GM19455 (cell line): ENCODE measurements at regions not wholly inside any gene's neighbourhood (a gene's known extent, or its start where the extent isn't known, plus 50 kb on each side); places are given as distances from the start of the nearest gene placed in this dataset.

Experiments
- ATAC-seq: cut with Tn5 transposase; IDR thresholded peaks from one replicate; pipeline ENCODE4 v1.9.1; 2021; ENCODE audit not compliant: unreplicated experiment

DNA sequence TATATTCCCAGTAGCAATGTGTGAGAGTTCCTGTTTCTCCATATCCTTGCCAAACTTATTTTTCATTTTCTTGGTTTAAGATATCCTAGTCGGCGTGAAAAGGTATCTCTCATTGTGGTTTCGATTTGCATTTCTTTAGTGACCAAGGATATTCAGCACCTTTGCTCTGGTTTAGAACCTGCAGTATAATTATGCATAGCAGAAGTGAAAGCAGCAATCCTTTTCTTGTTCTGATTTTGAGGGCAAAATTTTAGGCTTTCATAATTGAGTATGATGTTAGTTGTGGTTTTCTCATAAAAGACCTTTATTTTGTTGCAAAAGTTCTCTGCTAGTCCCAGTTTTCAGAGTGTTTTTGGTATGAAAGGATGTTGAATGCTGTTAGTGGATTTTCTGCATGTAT, 491.0 kb downstream of the FGF9 start:
- no peak for ATAC-seq

DNA sequence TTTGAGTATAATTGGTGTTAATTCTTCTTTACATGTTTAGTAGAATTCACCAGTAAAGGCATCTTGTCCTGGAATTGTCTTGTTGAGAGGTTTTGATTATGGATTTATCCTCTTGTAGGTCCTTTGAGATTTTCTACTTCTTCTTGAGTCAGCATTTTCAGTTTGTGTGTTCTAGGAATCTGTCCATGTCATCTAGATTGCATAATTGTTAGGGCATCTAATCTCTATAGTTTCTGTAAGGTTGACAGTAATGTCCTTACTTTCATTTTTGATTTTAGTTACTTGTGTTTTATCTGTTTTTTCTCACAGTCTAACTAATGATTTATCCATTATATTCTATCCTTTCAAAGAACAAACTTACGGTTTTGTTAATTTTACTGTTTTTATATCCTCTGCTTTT, 492.0 kb downstream of the FGF9 start:
- ATAC-seq, result no peak

DNA sequence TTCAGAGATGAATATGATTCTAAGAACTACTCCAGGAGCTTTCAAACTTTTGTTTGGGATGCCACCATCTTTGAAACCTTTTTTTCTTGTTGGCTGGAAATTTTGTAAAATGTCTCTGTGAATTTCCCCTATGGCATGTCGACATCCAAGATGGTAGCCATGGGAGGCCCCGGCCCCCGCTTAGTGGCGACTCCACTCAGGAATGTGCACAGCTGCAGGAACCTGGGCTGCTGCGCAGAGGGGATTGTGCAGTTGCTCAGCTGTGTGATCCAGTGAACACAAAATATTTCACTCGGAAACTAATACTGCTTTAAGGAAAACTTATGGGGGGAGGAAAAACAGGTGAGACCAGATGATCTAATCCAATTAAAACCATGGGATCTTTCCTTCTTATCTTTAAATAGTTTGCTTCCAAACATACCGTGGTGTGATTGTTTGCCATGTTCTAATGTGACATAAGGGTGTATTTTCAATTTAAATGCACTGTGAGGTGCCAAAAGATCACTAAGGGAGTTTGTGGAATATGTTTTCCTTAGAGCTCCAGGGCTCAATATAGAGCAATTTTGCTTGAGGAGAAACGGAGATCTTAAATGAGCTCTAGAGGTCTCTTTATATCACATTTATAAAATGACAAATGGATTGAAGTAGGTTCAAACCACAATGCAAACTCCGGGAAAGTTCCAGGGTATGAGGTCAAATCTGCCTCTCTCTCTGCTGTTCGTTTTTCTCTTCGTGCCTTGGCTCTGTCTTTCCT, 497.7 kb downstream of the FGF9 start:
- ATAC-seq, result no peak

DNA sequence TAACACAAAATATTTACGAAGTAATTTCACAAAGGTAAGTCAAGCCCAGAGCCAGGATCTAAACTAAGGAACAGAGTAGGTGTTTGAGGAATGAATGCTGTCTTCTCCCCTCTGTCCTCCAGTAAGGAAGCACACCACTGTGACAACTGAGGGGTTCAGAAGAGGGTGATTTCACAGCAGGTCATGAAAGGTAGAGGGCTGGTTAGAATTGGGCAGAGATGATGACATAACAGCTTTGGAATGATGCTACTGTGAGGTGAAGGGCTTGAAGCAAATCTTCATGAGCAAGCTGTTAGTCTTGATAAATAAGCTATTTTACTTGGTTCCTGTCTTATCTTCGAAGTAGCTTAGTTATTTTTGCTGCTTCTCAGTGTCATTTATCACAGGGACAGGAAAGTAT, 498.6 kb downstream of the FGF9 start:
- no peak for ATAC-seq

DNA sequence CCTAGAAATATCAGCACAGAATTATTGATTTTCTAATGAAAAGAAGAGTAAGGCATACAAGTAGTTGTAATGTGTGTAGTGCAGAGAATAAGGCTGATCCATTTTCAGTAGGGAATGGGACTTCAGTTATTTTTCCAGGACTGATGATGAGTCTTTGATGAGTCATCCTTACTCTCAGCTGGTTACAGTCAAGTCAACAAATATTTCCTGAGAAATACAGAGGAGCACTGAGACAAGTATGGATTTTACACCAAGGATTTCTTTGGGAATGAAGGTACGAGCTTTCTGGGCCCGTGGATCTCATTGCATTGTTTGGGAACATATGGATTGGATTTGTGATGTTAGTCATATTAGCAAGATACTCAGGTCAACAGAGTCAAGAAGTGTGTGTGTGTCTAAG, 502.7 kb downstream of the FGF9 start:
- ATAC-seq, result no peak

DNA sequence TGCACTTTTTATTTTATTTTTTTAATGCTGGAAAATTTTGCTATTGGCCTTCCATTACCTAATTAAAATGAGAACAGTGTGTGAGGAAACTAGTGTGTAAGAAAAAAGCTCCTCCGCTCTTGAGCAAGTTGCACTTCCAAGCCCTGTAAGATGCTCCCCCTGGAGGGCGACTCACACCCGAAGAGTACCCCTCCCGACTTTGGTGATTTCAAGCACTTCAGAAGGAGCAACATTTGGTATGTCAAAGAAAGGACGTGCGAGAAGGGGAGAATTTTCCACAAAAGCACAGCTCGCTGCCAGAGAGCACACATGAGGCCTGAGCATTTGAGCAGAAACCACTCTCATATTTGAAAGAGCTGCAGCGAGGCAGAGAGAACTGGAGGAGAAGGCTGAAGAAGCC, 504.4 kb downstream of the FGF9 start:
- no peak for ATAC-seq

DNA sequence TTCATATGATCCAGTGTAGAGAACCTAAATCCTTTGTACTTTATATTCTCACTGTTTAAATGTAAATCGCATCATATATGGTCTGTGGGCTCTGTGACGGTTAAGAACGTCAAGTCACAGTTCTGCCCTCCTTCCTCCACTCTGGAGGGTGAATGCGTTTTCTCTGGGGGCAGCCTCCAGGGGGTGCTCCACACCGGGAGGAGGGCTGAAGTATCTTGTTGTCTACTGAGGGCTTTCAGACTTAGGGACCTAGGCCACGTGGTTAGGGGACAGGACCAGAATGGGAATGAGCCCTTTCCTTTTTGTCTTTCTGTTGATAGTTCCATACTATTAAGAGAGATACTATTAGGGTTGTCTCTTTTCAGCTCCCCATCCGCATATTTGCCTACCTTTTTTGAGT, 504.9 kb downstream of the FGF9 start:
- no peak for ATAC-seq

DNA sequence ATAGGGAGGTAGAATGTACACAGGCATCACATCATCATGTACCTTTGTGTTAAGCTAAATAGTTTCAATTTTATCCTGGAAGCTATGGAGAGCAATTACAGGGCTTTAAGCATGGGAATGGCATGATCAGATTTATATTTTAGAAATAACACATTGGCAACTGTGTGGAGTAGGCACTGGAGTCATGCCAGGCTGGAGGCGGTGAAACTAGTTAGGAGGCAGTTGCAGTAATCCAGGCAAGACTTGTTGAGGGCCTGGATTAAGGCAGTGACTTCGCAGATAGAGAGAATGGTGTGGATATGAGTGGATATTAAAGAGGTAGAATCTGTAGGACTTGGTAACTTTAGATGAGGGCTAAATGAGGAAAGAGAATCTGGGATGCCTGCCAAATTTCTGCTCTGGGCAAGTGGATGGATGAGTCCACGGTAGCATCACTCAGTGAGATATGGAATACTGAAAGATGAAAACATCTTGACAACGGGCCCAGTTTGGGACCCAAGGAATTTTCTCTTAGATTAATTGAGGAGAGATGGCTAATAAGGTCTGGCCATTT, 506.2 kb downstream of the FGF9 start:
- ATAC-seq, result no peak

DNA sequence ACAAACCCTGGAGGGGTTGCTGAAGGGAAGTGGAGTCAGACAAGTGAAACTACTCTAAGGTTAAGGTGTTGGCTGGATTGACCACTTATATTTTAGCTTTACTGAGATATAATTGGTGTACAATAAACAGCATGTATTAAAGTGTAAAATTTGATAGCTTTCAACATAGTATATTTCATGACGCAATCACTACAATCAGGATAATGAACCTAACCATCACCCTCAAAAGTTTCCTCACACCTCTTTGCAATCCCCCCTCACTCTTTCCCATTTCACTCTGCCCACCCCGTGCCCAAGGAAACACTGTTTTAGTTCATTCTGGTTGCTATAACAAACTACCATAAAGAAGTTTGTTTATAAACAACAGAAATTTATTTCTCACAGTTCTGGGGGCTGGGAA, 508.0 kb downstream of the FGF9 start:
- ATAC-seq, result no peak

DNA sequence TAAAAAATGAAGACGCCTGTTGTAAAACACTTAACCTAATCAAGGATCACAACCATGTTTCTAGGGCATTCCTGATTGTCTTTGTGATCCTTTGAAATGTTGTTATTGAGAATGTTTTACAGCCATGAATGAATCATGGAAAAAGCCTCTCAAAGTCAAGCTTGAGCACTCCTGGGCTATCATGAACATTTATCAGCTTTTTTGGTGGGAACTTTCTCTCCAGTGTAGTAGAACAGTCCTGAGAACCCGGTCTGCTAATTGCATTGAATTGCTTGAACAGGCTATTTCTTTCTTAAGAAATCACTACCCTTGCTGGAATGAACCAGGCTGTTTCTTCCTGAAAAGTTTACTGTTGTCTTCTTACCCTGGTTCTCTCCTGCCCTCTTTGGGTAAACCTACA, 516.5 kb downstream of the FGF9 start:
- no peak for ATAC-seq

DNA sequence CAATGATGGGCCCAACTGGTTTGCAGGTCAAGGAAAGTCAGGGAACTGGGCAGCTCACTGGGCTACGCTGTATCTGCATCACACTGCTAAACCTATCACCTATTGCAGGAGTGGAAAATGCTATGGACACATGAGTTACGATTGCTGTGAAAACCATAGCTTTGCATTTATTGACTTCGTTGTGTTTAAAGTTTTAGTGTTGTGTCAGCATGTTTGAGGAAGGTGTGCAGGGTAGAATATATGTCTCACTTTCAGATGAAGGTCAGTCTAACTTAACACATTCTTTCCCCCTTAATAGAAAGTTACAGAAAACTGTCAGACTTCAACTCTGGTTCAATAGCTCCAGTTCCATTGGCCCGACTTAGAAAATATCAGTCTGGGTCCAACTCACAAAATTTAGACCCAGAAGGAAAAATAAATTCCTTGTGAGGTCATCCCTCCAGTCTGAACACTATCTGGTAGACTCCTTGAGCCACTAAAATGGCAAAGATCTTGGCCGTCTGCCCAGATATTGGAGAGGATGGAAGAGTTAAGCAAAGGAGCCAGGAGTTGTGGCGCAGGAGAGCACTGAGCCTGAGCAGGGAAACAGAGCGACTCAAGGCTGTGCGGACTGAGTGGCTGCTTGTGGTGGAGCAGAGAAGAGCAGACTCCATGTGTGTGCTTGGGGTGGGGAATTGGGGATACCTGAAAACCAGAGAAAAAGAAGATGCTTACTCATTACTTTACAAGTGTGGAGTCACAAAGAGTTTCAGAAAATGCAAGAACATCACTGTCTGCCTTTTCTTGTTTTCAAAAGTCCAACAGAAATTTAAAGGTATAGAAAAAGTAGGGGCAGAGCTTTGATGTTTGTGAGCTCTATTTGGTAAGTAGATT, 518.5 kb downstream of the FGF9 start:
- no peak for ATAC-seq

DNA sequence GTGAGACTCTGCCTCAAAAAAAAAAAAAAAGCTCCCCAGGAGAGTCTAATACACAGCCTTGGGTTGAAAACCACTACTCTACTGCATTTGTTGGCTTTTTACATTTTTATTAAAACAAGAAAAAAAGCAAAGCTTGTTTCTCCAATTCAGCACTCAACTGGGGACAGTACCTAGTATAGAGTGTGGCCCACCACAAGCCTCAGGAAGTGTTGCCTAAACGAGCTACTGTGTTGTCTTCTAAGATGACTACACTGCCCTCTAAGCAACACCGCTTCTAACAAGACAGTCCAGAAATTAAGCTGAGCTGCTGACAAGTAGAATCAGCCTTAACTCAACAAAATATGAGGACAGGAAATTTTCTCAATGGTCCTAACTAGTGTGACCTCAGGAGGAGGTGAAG, 522.2 kb downstream of the FGF9 start:
- ATAC-seq, result no peak

DNA sequence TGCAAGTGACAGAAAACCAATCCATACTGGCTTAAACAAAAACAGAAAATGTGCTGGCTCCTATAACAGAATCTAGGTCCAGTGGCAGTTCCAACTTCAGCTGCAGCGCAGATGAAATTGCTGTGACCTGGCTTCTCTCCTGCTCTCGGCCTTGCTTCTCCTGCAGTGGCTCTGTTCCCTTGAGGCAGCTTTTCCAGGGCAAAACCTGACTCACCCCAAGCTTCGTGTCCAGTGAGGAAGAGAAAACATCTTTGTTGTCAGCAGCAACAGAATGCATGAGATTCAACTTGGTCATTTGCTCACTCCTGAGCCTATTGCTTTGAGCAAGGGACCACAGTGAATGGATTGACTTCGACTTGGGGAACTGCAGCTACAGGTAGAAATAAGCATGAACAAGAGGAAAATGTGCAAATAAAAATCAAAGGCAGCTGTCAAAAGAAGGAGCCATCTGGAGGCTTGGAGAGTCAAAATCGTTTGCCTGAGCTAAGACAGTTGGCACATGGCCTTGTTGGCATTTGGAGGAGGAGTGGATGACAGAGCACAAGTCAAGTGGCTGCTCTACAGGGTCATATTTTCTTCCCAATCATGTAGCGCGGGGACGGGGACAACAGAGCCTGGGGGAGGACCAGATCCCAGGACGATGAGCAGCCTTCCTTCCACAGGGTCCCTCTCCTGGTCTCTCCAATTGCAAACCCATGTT, 523.4 kb downstream of the FGF9 start:
- ATAC-seq, result no peak

DNA sequence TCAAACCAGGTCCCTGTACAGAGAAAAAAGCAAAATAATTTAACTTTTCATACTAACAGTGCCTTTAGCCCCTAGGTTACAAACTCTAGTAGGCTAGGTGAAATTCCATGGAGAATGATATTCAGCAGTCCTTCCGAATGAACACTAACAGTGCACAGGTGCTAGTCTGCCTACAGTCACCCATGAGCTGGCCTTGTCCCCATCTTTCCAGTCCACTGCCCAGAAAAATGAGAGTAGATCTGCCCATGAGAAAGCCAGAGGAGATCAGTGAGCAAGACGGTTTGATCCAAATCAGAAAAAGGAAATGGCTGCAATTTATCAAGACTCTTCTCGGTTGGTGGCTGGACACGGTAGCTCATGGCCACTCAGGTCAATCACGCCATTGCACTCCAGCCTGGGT, 524.9 kb downstream of the FGF9 start:
- no peak for ATAC-seq

DNA sequence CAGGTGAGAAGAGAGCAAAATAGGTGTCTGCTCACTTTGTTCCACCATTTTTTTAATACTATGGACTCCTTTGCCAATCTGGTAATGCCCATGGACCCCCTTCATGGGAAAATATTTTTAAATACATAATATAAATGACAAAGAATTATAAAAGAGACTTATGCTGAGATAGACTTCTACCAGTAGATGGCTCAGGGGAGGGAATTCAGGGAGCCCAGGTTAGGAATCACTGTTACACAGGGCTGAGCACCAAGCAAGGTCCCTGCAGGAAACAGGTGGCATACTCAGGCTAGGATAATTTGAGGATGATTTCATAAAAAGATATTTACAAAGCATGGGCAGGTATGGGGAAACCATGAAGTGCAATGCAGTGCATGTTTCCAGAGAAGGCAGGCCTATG, 525.9 kb downstream of the FGF9 start:
- ATAC-seq, result no peak

DNA sequence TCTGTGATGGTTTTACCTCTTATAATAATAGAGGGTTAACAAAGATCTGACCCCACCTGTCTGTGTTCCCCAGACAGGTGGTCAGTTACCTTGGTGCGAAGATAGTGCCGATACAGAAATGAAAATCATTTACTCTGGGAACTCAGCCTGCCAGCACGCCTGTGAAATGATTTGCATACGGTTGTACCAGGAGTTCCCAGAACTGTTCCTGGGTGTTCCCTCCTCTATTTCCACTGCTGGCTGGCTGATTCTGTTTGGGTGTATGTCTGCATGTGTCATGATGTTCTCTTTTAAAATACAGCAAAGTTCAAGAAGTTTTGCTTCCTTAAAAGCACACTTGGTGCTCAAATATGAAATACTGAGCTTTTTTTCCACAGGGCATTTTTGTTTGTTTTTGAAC, 527.1 kb downstream of the FGF9 start:
- no peak for ATAC-seq

DNA sequence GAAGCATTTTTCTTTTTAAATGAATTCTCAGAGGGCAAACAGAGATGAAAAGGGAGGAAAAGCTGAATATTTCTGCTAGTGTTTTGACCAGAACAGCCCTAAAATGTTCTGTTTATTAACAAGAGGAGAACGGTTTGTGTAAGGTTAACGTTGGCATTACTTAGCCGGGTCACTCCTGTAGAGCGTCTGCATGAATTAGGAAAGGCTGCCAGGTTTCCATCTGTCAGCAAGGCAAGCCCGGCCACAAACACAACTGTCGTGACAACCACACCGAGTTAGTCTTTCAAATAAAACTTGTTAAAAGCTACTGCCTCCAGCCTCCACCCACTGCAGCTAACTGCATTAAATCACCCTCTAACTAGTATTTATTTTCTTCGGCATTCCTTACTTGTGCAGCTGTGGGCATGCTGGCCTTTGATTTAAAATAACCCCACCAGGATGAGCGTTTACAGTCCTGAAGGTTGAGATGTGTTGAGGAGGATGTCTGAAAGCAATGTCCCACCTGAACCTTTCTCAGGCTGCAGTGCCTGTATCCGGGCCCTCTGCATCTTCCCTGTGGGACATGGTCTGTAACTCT, 527.9 kb downstream of the FGF9 start:
- ATAC-seq, result no peak

DNA sequence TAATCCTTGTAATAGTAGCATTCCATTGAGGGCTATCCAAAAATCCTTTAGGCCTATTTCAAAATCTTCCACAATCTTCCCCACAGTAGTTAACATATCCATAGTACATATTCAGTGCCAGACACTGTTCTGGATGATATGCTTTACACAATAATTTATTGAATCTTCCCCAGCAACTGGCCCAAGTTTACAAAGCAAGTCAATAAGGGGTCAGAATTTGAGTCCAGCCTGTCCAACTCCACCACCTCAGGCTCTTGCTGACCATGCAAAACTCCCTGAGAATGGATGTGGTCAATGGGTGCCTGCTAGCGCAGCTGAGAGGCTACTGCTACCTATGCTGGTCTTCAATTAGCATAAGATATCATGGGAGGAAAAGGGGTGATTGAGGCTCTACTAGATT, 529.6 kb downstream of the FGF9 start:
- ATAC-seq, result no peak

DNA sequence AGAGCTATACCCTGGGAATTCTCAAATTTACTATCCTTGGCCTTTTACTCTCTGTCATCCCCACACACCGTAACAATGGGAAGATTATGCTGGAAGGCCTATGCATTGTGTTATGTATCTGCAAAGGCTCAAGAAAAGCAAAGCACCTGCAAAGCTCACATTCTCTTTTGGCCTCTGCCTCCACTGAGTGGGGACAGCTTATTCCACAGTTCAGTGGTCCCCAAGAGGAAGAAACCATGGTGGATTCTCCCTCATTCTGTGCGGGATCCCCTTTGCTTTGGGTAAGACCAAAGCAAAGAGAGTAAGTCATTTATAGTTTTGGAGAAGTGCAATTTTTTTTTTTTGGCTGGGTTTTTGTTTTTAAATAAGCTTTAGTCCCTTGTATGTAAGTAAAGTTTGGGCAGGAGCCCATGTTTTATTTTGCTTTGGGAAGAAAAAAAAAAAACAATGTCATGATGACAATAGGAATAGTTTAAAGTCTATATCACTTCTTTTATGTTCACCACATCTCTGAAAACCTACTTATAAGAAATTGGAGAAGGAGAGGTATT, 530.6 kb downstream of the FGF9 start:
- ATAC-seq, result no peak

DNA sequence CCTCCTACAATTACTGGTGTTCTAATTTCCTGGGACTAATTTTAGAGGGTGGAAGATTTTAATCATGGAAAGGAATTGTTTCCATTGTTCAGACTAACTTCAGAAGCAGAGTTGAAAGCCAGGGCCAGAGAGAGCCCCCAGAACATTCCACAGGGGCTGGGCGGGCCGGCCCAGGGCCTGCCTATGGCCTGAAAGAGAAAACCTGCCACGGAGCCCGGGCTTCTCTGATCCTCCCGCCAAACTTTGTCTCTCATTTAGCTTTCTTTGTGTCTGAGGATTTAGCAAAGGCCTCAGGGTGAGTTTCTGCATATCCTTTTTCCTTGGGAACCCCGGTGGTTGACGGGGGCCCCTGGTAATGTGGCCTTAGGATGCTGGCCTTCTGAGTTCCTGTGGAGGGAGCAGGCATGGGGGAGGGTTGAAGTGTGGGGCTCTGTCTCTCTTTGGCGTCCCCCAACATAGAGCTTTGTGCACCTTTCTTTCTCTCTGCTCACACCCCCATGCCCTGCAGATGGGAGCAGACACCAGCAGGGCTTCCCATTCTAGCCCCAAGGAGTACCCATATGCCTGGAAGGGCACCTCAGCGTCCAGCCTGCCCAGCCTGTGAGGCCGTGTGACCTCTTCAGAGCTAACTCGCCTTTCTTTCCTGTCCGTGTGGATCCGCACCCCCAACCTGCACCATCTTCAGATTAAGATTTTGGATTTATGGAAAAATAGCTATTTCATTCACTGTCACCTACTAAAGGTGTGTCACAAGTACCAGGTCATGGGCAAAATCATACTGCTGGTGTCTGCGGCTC, 539.5 kb downstream of the FGF9 start:
- no peak for ATAC-seq
